Neuronal stem cell (in vitro differentiated cells): ENCODE measurements at regions not wholly inside any gene's neighbourhood (a gene's known extent, or its start where the extent isn't known, plus 50 kb on each side); places are given as distances from the start of the nearest gene placed in this dataset.

Source experiments
- DNase-seq: peaks from one replicate; pipeline ENCODE4 v3.0.0-alpha.2; 2013; ENCODE audit warnings: low spot score
- H2AFZ ChIP-seq: one replicate; pipeline ENCODE4 v1.6.1; 2013; ENCODE audit warnings: mild to moderate bottlenecking, low read length, inconsistent platforms
- H2AK5ac ChIP-seq: 2 replicates; pipeline ENCODE4 v1.6.1; 2013; ENCODE audit warnings: low read depth, mild to moderate bottlenecking, inconsistent platforms, low read length, moderate library complexity, mixed read lengths
- H2BK120ac ChIP-seq: 2 replicates; pipeline ENCODE4 v1.6.1; 2013; ENCODE audit warnings: low read depth, mild to moderate bottlenecking, inconsistent platforms, low read length, moderate library complexity, mixed read lengths
- H2BK12ac ChIP-seq: one replicate; pipeline ENCODE4 v1.6.1; 2013; ENCODE audit warnings: low read length, inconsistent platforms
- H2BK15ac ChIP-seq: 2 replicates; pipeline ENCODE4 v1.6.1; 2013; ENCODE audit warnings: mild to moderate bottlenecking, low read length, inconsistent platforms, mixed read lengths
- H2BK5ac ChIP-seq: one replicate; pipeline ENCODE4 v1.6.1; 2013; ENCODE audit warnings: inconsistent platforms, mild to moderate bottlenecking, low read length, moderate library complexity
- H3K14ac ChIP-seq: one replicate; pipeline ENCODE4 v1.6.1; 2013; ENCODE audit warnings: low read length, inconsistent platforms
- H3K18ac ChIP-seq: 2 replicates; pipeline ENCODE4 v1.6.1; 2013; ENCODE audit warnings: low read length, inconsistent platforms
- H3K23ac ChIP-seq: 2 replicates; pipeline ENCODE4 v1.6.1; 2013; ENCODE audit warnings: low read depth, mild to moderate bottlenecking, mixed read lengths, low read length, inconsistent platforms; ENCODE audit not compliant: poor library complexity
- H3K27ac ChIP-seq: replicated peaks from 3 replicates; pipeline ENCODE4 v1.5.1; 2013; ENCODE audit warnings: low read length, inconsistent platforms
- H3K27me3 ChIP-seq, 3 experiments: 2 replicates each; pipeline ENCODE4 v1.6.1; 2013; ENCODE audit warnings: low read length in 3 of 3, mild to moderate bottlenecking in 2 of 3, inconsistent platforms in 1 of 3, low read depth in 1 of 3, mixed read lengths in 1 of 3, moderate library complexity in 1 of 3; ENCODE audit not compliant: control insufficient read depth in 3 of 3, insufficient read depth in 3 of 3
- H3K36me3 ChIP-seq, 2 donors: replicated peaks in 1 of 2; 2 replicates each; pipeline ENCODE4 v1.6.1; 2013; ENCODE audit warnings: low read length in 2 of 2; ENCODE audit not compliant: control insufficient read depth in 2 of 2, insufficient read depth in 2 of 2
- H3K4ac ChIP-seq: 2 replicates; pipeline ENCODE4 v1.6.1; 2013; ENCODE audit warnings: inconsistent platforms, mild to moderate bottlenecking, low read length, moderate library complexity
- H3K4me1 ChIP-seq, 2 donors: 1 replicate in 1 of 2; 2 replicates in 1 of 2; pipeline ENCODE4 v1.6.1; 2013; ENCODE audit warnings: low read length in 2 of 2, low read depth in 1 of 2; ENCODE audit not compliant: control insufficient read depth in 2 of 2, insufficient read depth in 1 of 2
- H3K4me2 ChIP-seq: one replicate; pipeline ENCODE4 v1.6.1; 2013; ENCODE audit warnings: mild to moderate bottlenecking, low read length, inconsistent platforms; ENCODE audit not compliant: insufficient read depth, poor library complexity, severe bottlenecking
- H3K4me3 ChIP-seq, 2 donors: 2 replicates each; pipeline ENCODE4 v1.5.1; 2013; ENCODE audit warnings: low read length in 2 of 2, mild to moderate bottlenecking in 2 of 2, inconsistent platforms in 1 of 2, moderate library complexity in 1 of 2
- H3K79me1 ChIP-seq: one replicate; pipeline ENCODE4 v1.6.1; 2013; ENCODE audit warnings: low read depth, mild to moderate bottlenecking, inconsistent platforms, low read length, moderate library complexity
- H3K9ac ChIP-seq: one replicate; pipeline ENCODE4 v1.6.1; 2013; ENCODE audit warnings: mild to moderate bottlenecking, low read depth, low read length, inconsistent platforms; ENCODE audit not compliant: poor library complexity
- H3K9me3 ChIP-seq, 2 donors: replicated peaks in 1 of 2; 2 replicates each; pipeline versions ENCODE3 to v1.6.1; 2013; ENCODE audit warnings: low read length in 2 of 2, mild to moderate bottlenecking in 2 of 2, inconsistent platforms in 1 of 2, low read depth in 1 of 2, mixed read lengths in 1 of 2, moderate library complexity in 1 of 2; ENCODE audit not compliant: control insufficient read depth in 2 of 2, insufficient read depth in 1 of 2
- H4K8ac ChIP-seq: one replicate; pipeline ENCODE4 v1.6.1; 2013; ENCODE audit warnings: low read depth, mild to moderate bottlenecking, inconsistent platforms, low read length, moderate library complexity
- H4K91ac ChIP-seq: one replicate; pipeline ENCODE4 v1.6.1; 2013; ENCODE audit warnings: low read length, low read depth, mild to moderate bottlenecking, inconsistent platforms; ENCODE audit not compliant: poor library complexity
- WGBS, 2 donors: extraction: QIAGEN DNeasy Blood & Tissue Kit; methylation state at CpG; one replicate each; pipeline ENCODE4 v1.1.7; 2013; ENCODE audit warnings: missing lambda C conversion rate in 2 of 2, mixed read lengths in 1 of 2; ENCODE audit not compliant: insufficient read length in 2 of 2, insufficient replicate concordance in 1 of 2; ENCODE audit errors: extremely low coverage in 2 of 2; 5-methylcytosine and 5-hydroxymethylcytosine counted together

GRCh38 chr10:28840202-28840601, 162.9 kb downstream of the BAMBI start:
- Histone ChIP-seq H3K9ac (no peak overlapping the region), H2AFZ (no peak overlapping the region), H3K4ac (no peak overlapping the region), H2BK120ac (no peak overlapping the region), H3K36me3 (no peaks in the 10 kb centered on the region), H3K4me2 (no peak overlapping the region), H2AK5ac (no peak overlapping the region), H3K4me1 (no peaks in the 10 kb centered on the region), H2BK5ac (no peak overlapping the region), H4K91ac (no peak overlapping the region), H3K23ac (no peak overlapping the region), H3K4me3 (no peak overlapping the region), H4K8ac (no peak overlapping the region), H3K18ac (no peak overlapping the region), H3K27ac (no peak overlapping the region), H3K79me1 (no peaks in the 10 kb centered on the region), H3K14ac (no peak overlapping the region), H2BK15ac (no peak overlapping the region), H3K27me3 (no peaks in the 10 kb centered on the region), H2BK12ac (no peak overlapping the region), H3K9me3 (no peaks in the 10 kb centered on the region)
- WGBS, 2 donors, result no CpG with 5 or more reads among the region's 6 CpGs
- no peak for DNase-seq

GRCh38 chr10:28840971-28841370, 163.7 kb downstream of the BAMBI start:
- Histone ChIP-seq H3K18ac (no peak overlapping the region), H2BK12ac (no peak overlapping the region), H4K91ac (no peak overlapping the region), H2BK120ac (no peak overlapping the region), H3K14ac (no peak overlapping the region), H3K27ac (no peak overlapping the region), H2AFZ (no peak overlapping the region), H3K4ac (no peak overlapping the region), H3K79me1 (no peaks in the 10 kb centered on the region), H3K4me1 (no peaks in the 10 kb centered on the region), H4K8ac (no peak overlapping the region), H3K9me3 (no peaks in the 10 kb centered on the region), H3K9ac (no peak overlapping the region), H3K27me3 (no peaks in the 10 kb centered on the region), H3K4me2 (no peak overlapping the region), H3K23ac (no peak overlapping the region), H3K4me3 (no peak overlapping the region), H2AK5ac (no peak overlapping the region), H2BK5ac (no peak overlapping the region), H3K36me3 (no peaks in the 10 kb centered on the region), H2BK15ac (no peak overlapping the region)
- no peak for DNase-seq
- no CpG with 5 or more reads among the region's 4 CpGs for WGBS, 2 donors

GRCh38 chr10:28841625-28842024, 164.3 kb downstream of the BAMBI start:
- no peaks in the 10 kb centered on the region for H3K36me3 ChIP-seq
- H3K4me1 ChIP-seq, result no peaks in the 10 kb centered on the region
- no peaks in the 10 kb centered on the region for H3K9me3 ChIP-seq
- H3K79me1 ChIP-seq, result no peaks in the 10 kb centered on the region
- H3K4me2 ChIP-seq, result no peak overlapping the region
- no peak overlapping the region for H3K9ac ChIP-seq
- H3K14ac ChIP-seq, result no peak overlapping the region
- no peak overlapping the region for H2BK5ac ChIP-seq
- H4K8ac ChIP-seq, result no peak overlapping the region
- no peak overlapping the region for H2AK5ac ChIP-seq
- no peak overlapping the region for H3K23ac ChIP-seq
- no peak overlapping the region for H3K4ac ChIP-seq
- H2BK15ac ChIP-seq, result no peak overlapping the region
- no peak overlapping the region for H2BK120ac ChIP-seq
- no peak overlapping the region for H4K91ac ChIP-seq
- DNase-seq, result no peak
- no peak overlapping the region for H2BK12ac ChIP-seq
- no peak overlapping the region for H3K27ac ChIP-seq
- no peak overlapping the region for H2AFZ ChIP-seq
- no peak overlapping the region for H3K18ac ChIP-seq
- H3K4me3 ChIP-seq, result no peak overlapping the region
- H3K27me3 ChIP-seq, result no peaks in the 10 kb centered on the region
- WGBS, 2 donors, result no CpG with 5 or more reads among the region's 2 CpGs

DNA sequence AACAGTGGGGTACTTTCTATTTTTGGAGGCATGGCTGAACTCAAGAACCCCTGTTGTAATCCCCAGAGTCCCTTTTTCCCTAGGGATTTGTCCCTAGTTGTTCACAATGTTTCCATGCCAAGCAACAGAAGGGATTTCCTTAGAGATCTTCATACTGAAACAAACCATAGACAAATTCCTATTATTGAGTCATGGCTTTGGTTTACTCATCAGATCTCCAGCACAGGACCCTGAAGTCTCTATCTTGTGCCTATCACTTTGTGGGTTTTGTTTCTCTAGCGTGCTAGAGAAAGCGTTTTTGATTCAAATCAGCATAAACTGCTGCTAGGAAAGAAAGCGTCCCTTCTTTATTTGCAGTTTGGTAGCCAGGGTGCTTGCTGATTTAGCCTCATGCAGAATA, 165.0 kb downstream of the BAMBI start:
- Histone ChIP-seq H3K27me3 (no peaks in the 10 kb centered on the region), H2BK15ac (no peak overlapping the region), H2BK5ac (no peak overlapping the region), H3K9me3 (no peaks in the 10 kb centered on the region), H3K23ac (no peak overlapping the region), H3K18ac (no peak overlapping the region), H2BK12ac (no peak overlapping the region), H4K8ac (no peak overlapping the region), H4K91ac (no peak overlapping the region), H3K14ac (no peak overlapping the region), H2AK5ac (no peak overlapping the region), H3K79me1 (no peaks in the 10 kb centered on the region), H3K4me1 (no peaks in the 10 kb centered on the region), H3K36me3 (no peaks in the 10 kb centered on the region), H3K4ac (no peak overlapping the region), H3K27ac (no peak overlapping the region), H3K9ac (no peak overlapping the region), H3K4me2 (no peak overlapping the region), H3K4me3 (no peak overlapping the region), H2BK120ac (no peak overlapping the region), H2AFZ (no peak overlapping the region)
- no peak for DNase-seq
- WGBS, 2 donors, result no CpG with 5 or more reads among the region's 3 CpGs
